HG03521 (cell line): ENCODE measurements at regions not wholly inside any gene's neighbourhood (a gene's known extent, or its start where the extent isn't known, plus 50 kb on each side); places are given as distances from the start of the nearest gene placed in this dataset.
A peak's percentile ranks its signal among the peaks of the same experiment; 100 is the strongest.
"Not testable (repeated sequence)": the region's sequence is repeated elsewhere in the genome, so short reads cannot be mapped to it uniquely, and the experiment has no call there.

ENCODE experiments used
- ATAC-seq: cut with Tn5 transposase; IDR thresholded peaks from one replicate; pipeline ENCODE4 v1.9.1; 2021; ENCODE audit warnings: mild to moderate bottlenecking, moderate library complexity; ENCODE audit not compliant: unreplicated experiment

- ATAC-seq, result no peak
These were observed 315.8 kb downstream of the SOX4 start for GRCh38 chr6:21909321-21909720.

- no peak for ATAC-seq
These were observed 317.7 kb downstream of the SOX4 start for GRCh38 chr6:21911208-21911607.

- ATAC-seq, result no peak
These were observed 318.7 kb downstream of the SOX4 start for GRCh38 chr6:21912151-21912832.

GRCh38 chr6:21914121-21914973 lies 320.8 kb downstream of the SOX4 start:
- ATAC-seq, result no peak

- no peak for ATAC-seq
These were observed 322.2 kb downstream of the SOX4 start for GRCh38 chr6:21915707-21916260.

- no peak for ATAC-seq
These were observed 324.5 kb downstream of the SOX4 start for GRCh38 chr6:21918041-21918440.

GRCh38 chr6:21918666-21919065 lies 325.1 kb downstream of the SOX4 start:
- ATAC-seq, result no peak

GRCh38 chr6:21922086-21922485 lies 328.5 kb downstream of the SOX4 start:
- no peak for ATAC-seq

GRCh38 chr6:21924002-21924401 lies 330.5 kb downstream of the SOX4 start:
- ATAC-seq, result no peak

GRCh38 chr6:21928827-21929226 lies 335.3 kb downstream of the SOX4 start:
- no peak for ATAC-seq

GRCh38 chr6:21931641-21932335 lies 338.2 kb downstream of the SOX4 start:
- no peak for ATAC-seq

GRCh38 chr6:21933351-21933750 lies 339.8 kb downstream of the SOX4 start:
- no peak for ATAC-seq

- no peak for ATAC-seq
These were observed 341.6 kb downstream of the SOX4 start for GRCh38 chr6:21935142-21935541.

GRCh38 chr6:21935561-21936028 lies 342.0 kb downstream of the SOX4 start:
- ATAC-seq, result peak; percentile 69

- ATAC-seq, result no peak
These were observed 343.9 kb downstream of the SOX4 start for GRCh38 chr6:21937466-21937865.

GRCh38 chr6:21939066-21939465 lies 345.5 kb downstream of the SOX4 start:
- ATAC-seq, result not testable (repeated sequence)

GRCh38 chr6:21941926-21942325 lies 348.4 kb downstream of the SOX4 start:
- no peak for ATAC-seq

GRCh38 chr6:21942897-21943296 lies 349.3 kb downstream of the SOX4 start:
- no peak for ATAC-seq

- ATAC-seq, result no peak
These were observed 350.5 kb downstream of the PRL start for GRCh38 chr6:21946298-21946783.

- not testable (repeated sequence) for ATAC-seq
These were observed 349.6 kb downstream of the PRL start for GRCh38 chr6:21947227-21947626.
